ENCODE measurements at regions not wholly inside any gene's neighbourhood (a gene's known extent, or its start where the extent isn't known, plus 50 kb on each side); places are given as distances from the start of the nearest gene placed in this dataset.

- no peak for TF ChIP-seq JUNB (IDR thresholded peaks at IDR 0.05)
Measured at GRCh38 chr2:191759680-191760079, 81.7 kb downstream of the NABP1 start (continued).

- H3K4me3 ChIP-seq = no peak overlapping the region
- no peaks in the 10 kb centered on the region for H3K36me3 ChIP-seq (ENCODE audit: control insufficient read depth in 2 of 2, insufficient read depth in 2 of 2, low read length in 1 of 2)
- no peak overlapping the region for H3K27ac ChIP-seq (ENCODE audit: control insufficient read depth, insufficient read depth)
- no peaks in the 10 kb centered on the region for H4K20me1 ChIP-seq (ENCODE audit: control insufficient read depth, insufficient read depth)
- 34% methylated on average over 4 of the region's 4 CpGs for whole genome bisulfite sequencing (ENCODE audit: insufficient coverage, insufficient replicate concordance, low lambda C conversion rate, missing lambda C conversion rate)
- POLR2A ChIA-PET = no interaction called here
- H3K4me2 ChIP-seq (ENCODE audit: control insufficient read depth, insufficient read depth) = no peak overlapping the region
- intact Hi-C loops (cut with micrococcal nuclease; ENCODE audit: unreplicated experiment) = no loop called here
- DNase-seq (ENCODE audit: low read depth, low spot score) (no peak), FAIRE-seq (no peak), ATAC-seq (no peak)
- in situ Hi-C loops (cut with MboI) = no loop called here
- no peaks in the 10 kb centered on the region for H3K79me2 ChIP-seq (ENCODE audit: control insufficient read depth, insufficient read depth, low read length)
- RAD21 ChIA-PET (ENCODE audit: unreplicated experiment) = no interaction called here
- H3K9me3 ChIP-seq (replicated peaks; ENCODE audit: control insufficient read depth, insufficient read depth, low read length) = no peaks in the 10 kb centered on the region
- H3K4me1 ChIP-seq (ENCODE audit: control insufficient read depth, insufficient read depth, low read length) = 0 out of 2 replicates have a peak, but pooled peaks cover 2% of the 10 kb centered on the region
- H3K27me3 ChIP-seq (replicated peaks in 1 of 2; ENCODE audit: control insufficient read depth in 2 of 2, insufficient read depth in 2 of 2, low read length in 1 of 2) = no peaks in the 10 kb centered on the region
- no peak overlapping the region for H2AFZ ChIP-seq (ENCODE audit: control insufficient read depth, low read depth, low read length)
- no TSS peak for BruUV-seq (replicated peaks)
- H3K9ac ChIP-seq (ENCODE audit: control insufficient read depth, insufficient read depth, low read length) = no peak overlapping the region
- SMC1A ChIA-PET (ENCODE audit: uncharacterized antibody, unreplicated experiment) = interaction anchor here (1.2 to 1.4 kb wide), 3 partner anchors 14 to 402 kb away, joined by 3 to 4 read pairs (median 3); no protein-coding TSS in a partner anchor
- TF ChIP-seq ESRRA (IDR thresholded peaks at IDR 0.05; ENCODE audit: low read length) (no peak), CBX3 (IDR thresholded peaks at IDR 0.05; ENCODE audit: borderline replicate concordance, low read depth) (no peak), JUND (IDR thresholded peaks at IDR 0.05; ENCODE audit: low read depth, low read length) (no peak), NFXL1 (IDR thresholded peaks at IDR 0.05; ENCODE audit: borderline replicate concordance) (no peak), SIX5 (IDR thresholded peaks at IDR 0.05; ENCODE audit: low read depth, low read length, severe bottlenecking) (no peak), SP1 (IDR thresholded peaks at IDR 0.05; ENCODE audit: low read depth, low read length) (no peak), NRF1 (conservative IDR thresholded peaks at IDR 0.05; ENCODE audit: low read depth, low read length) (no peak), YY1 (IDR thresholded peaks at IDR 0.05; ENCODE audit: low read depth, low read length) (no peak)
- CTCF ChIA-PET = interaction anchor here (1.6 kb wide), 1 partner anchor 402 kb away, joined by 6 read pairs; no protein-coding TSS in a partner anchor
Measured at GRCh38 chr2:191760655-191761262, 82.8 kb downstream of the NABP1 start.
